GM19452 (cell line): ENCODE measurements at regions not wholly inside any gene's neighbourhood (a gene's known extent, or its start where the extent isn't known, plus 50 kb on each side); places are given as distances from the start of the nearest gene placed in this dataset.
"Not testable (repeated sequence)": the region's sequence is repeated elsewhere in the genome, so short reads cannot be mapped to it uniquely, and the experiment has no call there.

Experiments
- ATAC-seq: cut with Tn5 transposase; IDR thresholded peaks from one replicate; pipeline ENCODE4 v1.9.1; 2021; ENCODE audit not compliant: unreplicated experiment

DNA sequence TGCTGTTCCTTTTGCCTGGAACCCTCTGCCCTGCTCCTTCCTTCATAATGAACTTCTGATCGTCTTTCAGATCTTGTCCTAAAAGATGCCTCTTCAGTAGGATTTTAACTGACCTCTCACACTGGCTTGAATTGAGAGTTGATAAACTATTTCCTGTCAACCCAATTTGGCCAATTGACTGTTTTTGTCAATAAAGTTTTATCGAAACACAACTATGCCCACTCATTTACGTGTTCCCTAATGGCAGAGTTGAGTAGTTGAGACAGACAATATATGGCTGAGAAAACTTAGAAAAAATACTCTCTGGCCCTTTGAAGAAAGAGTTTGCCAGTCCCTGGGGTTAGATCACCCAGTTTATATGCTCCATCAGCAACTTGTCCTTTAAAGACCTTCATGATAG is 171.7 kb upstream of the TBX3 start:
- ATAC-seq, result no peak

DNA sequence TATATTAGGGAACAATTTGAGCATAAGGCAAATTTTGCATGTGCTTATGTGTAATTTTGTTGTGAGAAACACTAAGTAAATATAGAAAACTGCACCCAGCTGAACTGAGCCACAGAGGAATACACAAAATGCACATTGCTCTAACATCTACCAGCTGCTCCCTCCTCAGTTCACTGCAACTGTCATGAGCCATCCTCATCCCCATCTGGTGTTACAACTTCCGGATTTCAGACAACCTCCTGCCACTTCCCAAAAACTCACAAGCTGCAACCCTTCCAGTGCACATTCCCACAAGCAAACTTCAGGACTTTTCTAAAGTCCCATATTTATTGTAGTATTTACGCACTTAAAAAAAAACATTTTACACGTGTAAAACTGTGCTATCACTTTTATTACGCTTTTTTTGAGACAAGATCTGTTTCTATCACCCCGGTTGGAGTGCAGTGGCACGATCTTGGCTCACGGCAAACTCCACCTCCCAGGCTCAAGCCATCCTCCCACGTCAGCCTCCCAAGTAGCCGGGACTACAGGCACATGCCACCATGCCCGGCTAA is 169.1 kb upstream of the TBX3 start:
- no peak for ATAC-seq

GRCh38 chr12:114851981-114852380 is 168.0 kb upstream of the TBX3 start:
- no peak for ATAC-seq

DNA sequence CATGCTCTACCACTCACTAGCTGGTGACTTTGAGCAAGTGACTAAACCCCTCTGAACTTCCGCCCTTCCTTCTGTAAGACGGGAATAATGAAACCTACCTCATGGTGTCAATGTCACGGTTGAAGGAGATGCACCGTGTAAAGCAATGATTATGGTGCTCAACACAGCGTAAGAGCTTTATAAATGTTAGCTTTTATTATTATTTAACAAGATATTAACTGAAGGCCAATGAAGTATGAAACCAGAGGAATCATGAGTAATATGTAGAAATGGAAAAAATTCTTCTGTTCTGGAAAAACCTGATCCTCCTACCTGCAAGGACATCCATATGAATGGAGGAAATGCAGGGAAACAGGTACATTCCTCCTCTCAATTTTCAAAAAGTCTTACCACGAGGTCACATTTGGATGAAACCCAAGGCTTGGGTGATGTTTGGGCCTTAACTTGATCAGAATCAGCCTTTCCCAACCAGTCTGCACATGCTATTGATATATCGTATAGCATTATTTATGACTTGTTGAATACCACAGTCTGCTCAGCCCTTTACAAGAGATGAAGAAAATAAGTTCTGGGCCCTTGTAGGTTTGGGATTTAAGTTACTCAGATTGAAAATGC is 166.8 kb upstream of the TBX3 start:
- no peak for ATAC-seq

- no peak for ATAC-seq
These were observed 164.7 kb upstream of the TBX3 start for GRCh38 chr12:114848666-114849065.

DNA sequence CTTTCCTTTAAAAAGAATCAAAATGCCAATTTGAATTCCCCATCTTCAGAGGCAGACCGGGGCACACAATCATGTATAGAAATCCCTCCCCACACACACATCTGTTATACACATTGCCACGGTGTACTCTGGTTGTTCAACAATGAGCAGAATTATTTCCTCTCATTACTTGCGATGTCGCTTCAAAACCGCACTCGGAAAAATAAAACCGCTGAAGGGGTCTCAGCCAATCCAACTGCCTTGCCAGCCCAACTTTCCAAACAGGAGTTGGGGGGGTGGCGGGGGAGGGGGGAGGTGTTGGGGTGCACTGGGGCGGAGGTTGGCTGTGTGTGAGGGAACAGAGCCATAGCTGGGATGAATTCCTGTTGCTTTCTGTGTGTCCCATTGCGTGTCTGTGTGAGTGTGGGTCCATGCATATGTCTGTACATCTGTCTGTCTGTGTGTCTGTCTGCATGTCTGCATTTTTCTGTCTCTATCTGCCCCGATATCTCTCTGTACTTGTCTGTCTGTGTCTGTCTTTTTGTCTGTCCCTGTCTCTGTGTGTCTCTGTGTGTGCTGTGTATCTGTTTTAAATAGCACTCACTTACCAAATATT is 163.6 kb upstream of the TBX3 start:
- ATAC-seq, result no peak

GRCh38 chr12:114846771-114847170 is 162.8 kb upstream of the TBX3 start:
- ATAC-seq, result no peak

GRCh38 chr12:114841557-114842251 is 157.7 kb upstream of the TBX3 start:
- no peak for ATAC-seq

- no peak for ATAC-seq
These were observed 154.5 kb upstream of the TBX3 start for GRCh38 chr12:114838480-114838879.

GRCh38 chr12:114836609-114837008 is 152.6 kb upstream of the TBX3 start:
- no peak for ATAC-seq

DNA sequence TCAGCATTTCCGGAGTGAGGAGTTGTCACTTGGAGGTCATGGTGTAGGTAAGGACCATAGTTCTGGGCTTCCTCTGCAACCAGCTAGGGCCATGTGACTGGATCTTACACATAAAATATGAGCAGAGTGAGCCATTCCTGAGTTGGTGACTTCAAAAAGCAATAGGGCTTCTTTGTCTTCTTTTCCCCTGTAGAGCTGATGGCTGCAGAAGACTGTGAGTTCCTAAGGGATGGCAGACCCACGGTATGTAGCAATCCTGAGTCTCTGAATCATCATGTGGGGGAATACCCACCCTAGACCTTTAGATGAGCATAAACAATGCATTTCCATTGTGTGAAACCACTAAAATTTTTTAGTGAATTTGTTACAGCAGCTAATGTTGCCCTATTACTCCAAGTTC is 151.1 kb upstream of the TBX3 start:
- no peak for ATAC-seq

DNA sequence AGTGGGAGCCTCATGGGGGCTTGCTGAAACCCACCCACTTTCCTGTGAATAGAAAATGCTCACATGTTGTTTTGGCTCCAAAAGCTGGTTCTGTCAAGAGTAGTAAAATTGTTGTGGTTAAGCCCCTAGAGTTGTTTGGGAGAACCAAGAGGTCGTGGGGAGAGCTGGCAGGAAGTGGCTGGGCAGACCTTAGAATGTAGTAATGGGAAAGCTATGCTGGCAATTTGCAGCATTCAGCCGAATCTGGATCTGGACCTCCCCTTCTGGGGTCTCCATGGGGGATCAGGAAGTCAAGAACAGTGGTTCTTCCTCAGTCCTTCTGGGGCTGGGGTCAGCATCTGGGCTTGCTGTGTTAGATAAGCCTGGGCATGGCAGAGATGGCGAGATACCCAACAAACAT is 150.6 kb upstream of the TBX3 start:
- no peak for ATAC-seq

- ATAC-seq, result no peak
These were observed 145.9 kb upstream of the TBX3 start for GRCh38 chr12:114829833-114830232.

GRCh38 chr12:114829244-114829643 is 145.3 kb upstream of the TBX3 start:
- not testable (repeated sequence) for ATAC-seq

- no peak for ATAC-seq
These were observed 143.5 kb upstream of the TBX3 start for GRCh38 chr12:114827461-114827860.

- no peak for ATAC-seq
These were observed 142.3 kb upstream of the TBX3 start for GRCh38 chr12:114826244-114826643.

GRCh38 chr12:114823724-114824123 is 139.7 kb upstream of the TBX3 start:
- no peak for ATAC-seq

- ATAC-seq, result no peak
These were observed 137.6 kb upstream of the TBX3 start for GRCh38 chr12:114821570-114821969.

DNA sequence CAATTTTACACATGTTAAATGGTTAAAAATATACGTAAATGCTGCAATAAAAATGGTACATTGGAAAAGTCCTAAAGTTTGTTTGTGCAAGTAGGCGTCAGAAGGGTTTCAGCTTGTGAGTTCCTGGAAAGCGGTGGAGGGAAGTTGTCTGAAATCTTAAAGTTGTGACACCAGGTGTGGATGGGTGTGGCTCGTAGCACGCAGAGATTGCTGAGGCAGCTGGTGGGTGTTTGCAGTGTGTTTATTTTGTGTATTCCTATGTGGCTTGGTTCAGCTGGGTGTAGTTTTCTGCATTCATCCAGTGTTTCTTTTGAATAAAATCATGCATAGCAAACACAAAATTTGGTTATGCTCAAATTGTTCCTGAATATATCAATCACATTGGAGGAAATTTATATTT is 136.8 kb upstream of the TBX3 start:
- ATAC-seq, result no peak

DNA sequence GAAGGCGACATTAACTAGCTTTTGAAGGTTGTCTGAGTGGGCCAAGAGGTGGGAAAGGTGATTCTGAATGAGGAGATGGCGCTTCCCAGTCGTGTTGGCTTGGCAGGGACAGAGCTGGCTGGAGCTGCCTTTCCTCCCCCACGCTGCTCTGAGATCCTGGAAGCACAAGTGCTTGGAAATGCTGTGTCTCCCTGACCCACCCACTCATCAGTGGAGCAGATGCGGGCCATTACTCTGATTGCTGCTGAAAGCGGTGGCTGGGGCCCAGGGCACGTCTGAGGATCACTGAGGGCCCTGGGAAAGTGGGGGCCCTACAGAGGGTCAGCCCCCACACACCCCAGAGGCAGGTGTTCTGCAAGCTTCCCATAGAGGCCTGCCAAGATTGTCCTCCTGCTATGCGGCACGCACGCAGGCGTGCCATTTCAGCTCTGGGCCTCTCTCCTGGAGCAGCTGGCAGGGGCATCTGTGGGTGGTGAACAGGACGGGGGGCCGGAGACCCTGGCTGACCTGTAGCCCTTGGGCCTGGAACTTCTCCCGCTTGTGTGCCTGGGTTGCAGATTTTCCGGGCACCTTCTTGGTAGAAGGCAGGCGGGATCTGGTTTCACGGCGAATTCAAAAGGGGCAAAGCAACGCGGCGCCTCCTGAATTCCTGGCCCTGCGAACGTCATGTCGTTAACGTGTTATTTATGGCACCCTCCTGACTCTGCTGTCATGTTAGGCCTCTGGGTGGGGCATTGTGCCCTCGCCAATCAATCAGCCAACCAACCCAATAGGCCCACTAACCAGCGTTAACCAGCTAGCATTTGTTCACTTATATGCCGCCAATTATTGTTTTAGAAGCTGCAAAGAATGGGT is 133.8 kb upstream of the TBX3 start:
- ATAC-seq, result no peak

DNA sequence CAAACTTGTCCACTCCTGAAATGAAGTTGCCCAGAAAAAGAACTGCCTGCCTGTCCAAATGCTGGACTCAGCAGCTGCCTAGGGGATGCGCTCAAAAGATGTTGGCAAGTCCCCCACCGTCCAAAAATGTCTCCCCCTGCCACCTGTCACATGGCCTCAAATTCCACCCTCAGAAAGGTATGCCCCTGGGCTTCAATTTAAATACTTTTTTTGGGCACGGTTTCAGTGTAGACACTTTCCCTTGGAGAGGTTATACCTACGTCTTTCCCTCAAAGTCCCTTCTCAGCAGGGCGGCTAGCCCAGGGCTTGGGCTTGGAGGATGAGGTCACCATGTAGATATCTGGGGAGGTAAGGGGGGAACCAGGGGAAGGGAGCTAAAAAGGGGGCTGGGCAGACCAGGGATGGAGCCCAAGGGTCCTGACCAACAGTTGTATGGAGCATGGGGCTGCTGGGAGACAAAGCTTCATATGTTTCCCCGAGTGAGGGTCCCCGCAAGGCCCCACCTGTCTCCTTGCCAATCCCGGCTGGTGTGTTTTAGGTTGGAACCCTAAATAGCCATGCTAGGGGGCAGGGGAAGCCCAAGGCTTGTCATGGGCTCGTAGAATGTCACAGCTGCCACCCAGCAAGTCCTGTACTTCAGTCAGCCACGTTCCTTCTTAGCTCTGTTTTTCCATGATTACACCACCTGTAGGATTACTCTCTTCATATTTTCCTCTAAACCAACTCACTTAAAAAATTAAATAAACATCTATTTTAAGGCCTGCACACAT is 131.2 kb upstream of the TBX3 start:
- ATAC-seq, result no peak
